ENCODE measurements at regions not wholly inside any gene's neighbourhood (a gene's known extent, or its start where the extent isn't known, plus 50 kb on each side); places are given as distances from the start of the nearest gene placed in this dataset.

- TF ChIP-seq JUND (IDR thresholded peaks at IDR 0.05; ENCODE audit: low read depth), result no peak
- in situ Hi-C loops (cut with HindIII; ENCODE audit: low pct_unique_long_range_greater_than_20kb, low sequenced_read_pairs), result no loop called here
- no peak for DNase-seq (ENCODE audit: low read depth in 1 of 2, low spot score in 1 of 2)
These were observed 801.7 kb upstream of the BRINP3 start for GRCh38 chr1:191279266-191279800.

DNA sequence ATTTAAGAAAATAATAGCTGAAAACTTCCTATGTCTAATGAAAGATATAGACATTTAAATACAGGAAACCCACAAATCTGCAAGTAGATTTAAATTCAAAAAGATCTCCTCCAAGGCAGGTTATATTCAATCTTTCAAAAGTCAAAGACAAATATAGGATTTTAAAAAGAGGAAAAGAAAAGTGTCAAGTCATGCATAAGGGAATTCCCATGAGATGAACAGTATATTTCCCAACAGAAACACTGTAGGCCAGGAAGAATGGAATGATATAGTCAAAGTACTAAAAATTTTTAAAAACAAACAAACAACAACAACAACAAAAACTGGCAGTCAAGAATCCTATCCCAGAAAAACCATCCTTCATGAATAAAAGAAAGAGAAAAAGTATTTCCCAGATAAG lies 806.5 kb upstream of the BRINP3 start:
- in situ Hi-C loops (cut with HindIII; ENCODE audit: low pct_unique_long_range_greater_than_20kb, low sequenced_read_pairs), result no loop called here
- no peak for TF ChIP-seq JUND (IDR thresholded peaks at IDR 0.05; ENCODE audit: low read depth)
- DNase-seq (ENCODE audit: low read depth in 1 of 2, low spot score in 1 of 2), result no peak

GRCh38 chr1:191290441-191290840 lies 812.8 kb upstream of the BRINP3 start:
- DNase-seq (ENCODE audit: low read depth in 1 of 2, low spot score in 1 of 2), result no peak
- no peak for TF ChIP-seq JUND (IDR thresholded peaks at IDR 0.05; ENCODE audit: low read depth)
- in situ Hi-C loops (cut with HindIII; ENCODE audit: low pct_unique_long_range_greater_than_20kb, low sequenced_read_pairs), result no loop called here

GRCh38 chr1:191305370-191305769 lies 827.7 kb upstream of the BRINP3 start:
- in situ Hi-C loops (cut with HindIII; ENCODE audit: low pct_unique_long_range_greater_than_20kb, low sequenced_read_pairs), result no loop called here
- DNase-seq (ENCODE audit: low read depth in 1 of 2, low spot score in 1 of 2), result no peak
- TF ChIP-seq JUND (IDR thresholded peaks at IDR 0.05; ENCODE audit: low read depth), result no peak

DNA sequence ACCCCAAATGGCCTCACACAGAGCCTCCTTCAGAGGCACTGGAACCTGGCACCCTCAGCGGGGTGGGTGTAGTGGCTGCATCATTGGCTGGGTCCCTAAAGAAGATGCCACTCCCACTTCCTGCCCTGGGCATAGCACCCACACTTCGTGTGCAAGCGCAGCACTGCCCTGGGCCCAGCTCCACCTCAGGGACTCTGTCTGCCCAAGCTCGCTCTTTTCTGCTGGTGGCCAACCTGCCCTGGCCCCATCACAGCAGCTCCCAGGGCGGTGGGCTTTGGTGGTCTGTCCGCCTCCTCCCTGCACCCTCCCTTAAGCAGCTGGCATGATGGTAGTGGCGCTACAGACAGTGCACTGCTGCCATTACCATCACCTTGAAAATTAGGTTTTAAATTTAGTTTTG lies 829.3 kb upstream of the BRINP3 start:
- no peak for DNase-seq (ENCODE audit: low read depth in 1 of 2, low spot score in 1 of 2)
- in situ Hi-C loops (cut with HindIII; ENCODE audit: low pct_unique_long_range_greater_than_20kb, low sequenced_read_pairs), result no loop called here
- TF ChIP-seq JUND (IDR thresholded peaks at IDR 0.05; ENCODE audit: low read depth), result no peak

- in situ Hi-C loops (cut with HindIII; ENCODE audit: low pct_unique_long_range_greater_than_20kb, low sequenced_read_pairs), result no loop called here
- DNase-seq (ENCODE audit: low read depth in 1 of 2, low spot score in 1 of 2), result peak in 1 of 2 experiments; percentile 44
- TF ChIP-seq JUND (IDR thresholded peaks at IDR 0.05; ENCODE audit: low read depth), result no peak
These were observed 838.2 kb upstream of the RGS18 start for GRCh38 chr1:191320062-191320461.

DNA sequence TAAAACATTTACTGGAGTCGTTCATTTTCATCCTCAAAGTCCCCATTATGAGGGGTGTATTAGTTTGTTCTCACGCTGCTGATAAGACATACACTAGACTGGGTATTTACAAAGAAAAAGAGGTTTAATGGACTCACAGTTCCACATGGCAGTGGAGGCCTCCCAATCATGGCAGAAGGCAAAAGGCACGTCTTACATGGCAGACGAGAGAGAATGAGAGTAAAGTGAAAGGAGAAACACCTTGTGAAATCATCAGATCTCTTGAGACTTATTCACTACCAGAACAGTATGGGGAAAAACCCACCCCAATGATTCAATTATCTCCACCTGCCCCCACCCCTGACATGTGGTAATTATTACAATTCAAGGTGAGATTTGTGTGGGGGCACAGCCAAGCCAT lies 830.4 kb upstream of the RGS18 start:
- no peak for DNase-seq (ENCODE audit: low read depth in 1 of 2, low spot score in 1 of 2)
- no peak for TF ChIP-seq JUND (IDR thresholded peaks at IDR 0.05; ENCODE audit: low read depth)
- in situ Hi-C loops (cut with HindIII; ENCODE audit: low pct_unique_long_range_greater_than_20kb, low sequenced_read_pairs), result no loop called here

DNA sequence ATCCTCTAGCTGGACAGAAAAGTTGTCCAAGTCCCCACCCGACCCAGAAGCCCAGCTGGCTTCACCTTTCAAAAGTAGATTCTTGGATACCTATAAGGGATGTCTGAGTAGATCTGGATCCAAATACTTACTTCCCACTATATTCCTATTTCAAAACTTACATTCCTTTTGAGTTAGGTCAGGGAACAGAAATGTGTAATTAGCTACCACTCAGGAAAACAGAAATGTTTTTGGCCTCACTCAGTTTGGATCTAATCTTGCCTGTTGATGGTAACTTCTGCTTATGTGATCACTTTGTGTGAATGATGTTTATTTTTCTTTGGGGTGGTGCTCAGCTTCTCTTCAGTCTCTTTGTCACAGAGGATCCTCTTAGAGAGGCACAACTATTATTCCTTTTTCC lies 814.4 kb upstream of the RGS18 start:
- no peak for DNase-seq (ENCODE audit: low read depth in 1 of 2, low spot score in 1 of 2)
- no peak for TF ChIP-seq JUND (IDR thresholded peaks at IDR 0.05; ENCODE audit: low read depth)
- in situ Hi-C loops (cut with HindIII; ENCODE audit: low pct_unique_long_range_greater_than_20kb, low sequenced_read_pairs), result no loop called here

GRCh38 chr1:191346381-191346780 lies 811.9 kb upstream of the RGS18 start:
- DNase-seq (ENCODE audit: low read depth in 1 of 2, low spot score in 1 of 2), result no peak
- in situ Hi-C loops (cut with HindIII; ENCODE audit: low pct_unique_long_range_greater_than_20kb, low sequenced_read_pairs), result no loop called here
- TF ChIP-seq JUND (IDR thresholded peaks at IDR 0.05; ENCODE audit: low read depth), result no peak

DNA sequence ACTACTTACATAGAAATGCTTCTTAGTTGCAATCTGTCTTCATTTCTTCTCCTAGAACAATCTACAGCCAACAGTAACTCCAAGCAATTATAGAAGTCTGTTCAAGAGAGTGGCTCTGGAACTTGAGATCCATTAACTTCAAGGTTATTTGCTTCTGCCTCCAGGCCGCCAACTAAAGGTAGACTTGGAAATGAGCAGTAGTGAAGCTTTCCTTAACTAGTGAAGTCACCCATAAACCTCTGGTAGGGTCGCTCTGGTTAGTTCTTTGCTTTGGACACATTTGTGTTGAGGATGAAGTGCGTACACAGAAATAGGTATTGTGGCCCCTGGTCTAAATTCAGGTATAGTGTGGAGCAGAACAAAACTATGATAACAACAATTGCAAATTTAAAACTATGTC lies 809.9 kb upstream of the RGS18 start:
- in situ Hi-C loops (cut with HindIII; ENCODE audit: low pct_unique_long_range_greater_than_20kb, low sequenced_read_pairs), result no loop called here
- TF ChIP-seq JUND (IDR thresholded peaks at IDR 0.05; ENCODE audit: low read depth), result no peak
- DNase-seq (ENCODE audit: low read depth in 1 of 2, low spot score in 1 of 2), result no peak

DNA sequence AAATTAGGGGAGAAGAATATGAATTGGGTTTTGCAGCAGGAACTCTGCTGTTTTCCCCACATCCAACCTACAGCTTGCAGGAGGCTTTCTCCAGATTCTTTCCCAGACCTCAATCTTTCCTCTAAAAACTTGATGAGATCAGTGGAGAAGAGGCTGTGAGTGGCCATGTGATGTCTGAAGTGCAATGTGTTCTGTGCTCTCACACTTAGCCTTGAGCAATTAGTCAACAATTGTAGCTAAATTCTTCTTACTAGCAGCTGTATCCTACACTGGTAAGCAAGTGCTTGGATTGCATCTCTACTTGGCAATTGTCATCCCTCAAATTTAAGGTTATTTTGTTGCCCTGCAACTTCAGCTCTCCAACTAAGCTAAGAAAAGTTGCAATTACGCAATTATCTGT lies 807.3 kb upstream of the RGS18 start:
- DNase-seq (ENCODE audit: low read depth in 1 of 2, low spot score in 1 of 2), result no peak
- in situ Hi-C loops (cut with HindIII; ENCODE audit: low pct_unique_long_range_greater_than_20kb, low sequenced_read_pairs), result no loop called here
- TF ChIP-seq JUND (IDR thresholded peaks at IDR 0.05; ENCODE audit: low read depth), result no peak

- no peak for TF ChIP-seq JUND (IDR thresholded peaks at IDR 0.05; ENCODE audit: low read depth)
- in situ Hi-C loops (cut with HindIII; ENCODE audit: low pct_unique_long_range_greater_than_20kb, low sequenced_read_pairs), result no loop called here
- no peak for DNase-seq (ENCODE audit: low read depth in 1 of 2, low spot score in 1 of 2)
These were observed 799.5 kb upstream of the RGS18 start for GRCh38 chr1:191358724-191359123.

DNA sequence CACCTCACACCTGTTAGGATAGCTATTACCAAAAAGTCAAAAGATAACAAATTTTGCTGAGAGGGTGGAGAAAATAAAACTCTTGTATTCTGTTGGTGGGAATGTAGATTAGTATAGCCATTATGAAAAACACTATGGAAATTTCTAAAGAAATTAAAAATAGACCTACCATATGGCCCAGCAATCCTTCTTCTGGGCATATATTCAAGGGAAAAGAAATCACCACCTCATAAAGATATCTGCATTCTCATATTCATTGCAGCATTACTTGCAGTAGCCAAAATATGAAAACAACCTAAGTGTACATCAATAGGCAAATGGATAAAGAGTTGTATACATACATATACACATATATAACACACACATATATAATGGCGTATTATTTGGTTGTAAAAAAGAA lies 791.6 kb upstream of the RGS18 start:
- no peak for DNase-seq (ENCODE audit: low read depth in 1 of 2, low spot score in 1 of 2)
- in situ Hi-C loops (cut with HindIII; ENCODE audit: low pct_unique_long_range_greater_than_20kb, low sequenced_read_pairs), result no loop called here
- TF ChIP-seq JUND (IDR thresholded peaks at IDR 0.05; ENCODE audit: low read depth), result no peak

DNA sequence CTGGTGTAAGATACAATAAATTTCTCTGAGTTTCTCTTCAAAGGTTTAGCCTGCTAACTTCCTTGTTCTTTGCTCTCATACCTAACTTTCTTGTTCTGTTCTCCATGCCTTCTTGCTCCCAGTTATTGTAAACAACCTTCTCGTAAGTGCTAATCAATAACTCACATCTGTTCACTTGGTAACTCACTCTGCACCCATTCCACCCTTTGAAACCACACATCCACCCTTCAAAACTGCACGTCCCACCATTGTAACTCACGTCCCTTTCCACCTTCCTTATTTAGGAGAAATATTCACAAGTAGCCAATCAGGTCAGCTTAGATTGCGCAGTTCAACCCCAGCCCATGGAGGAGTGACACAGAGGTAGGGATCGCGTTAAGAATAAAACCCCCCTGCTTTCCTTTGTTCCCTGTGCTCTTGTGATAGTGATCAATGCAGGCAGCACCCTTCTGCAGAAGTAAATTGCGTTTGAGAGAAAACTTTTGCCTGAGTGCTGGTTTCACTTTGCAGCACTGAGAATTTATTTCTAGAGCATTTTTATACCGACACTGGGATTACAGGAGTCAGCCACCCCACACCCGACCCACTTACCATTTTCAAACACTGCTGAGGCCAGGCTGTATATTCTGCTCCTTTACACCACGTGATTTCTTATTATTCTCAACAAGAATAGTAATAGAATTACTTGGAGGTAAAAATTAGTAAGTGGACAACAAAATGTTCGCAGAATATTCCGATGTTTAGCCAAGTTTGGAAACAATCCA lies 789.2 kb upstream of the RGS18 start:
- in situ Hi-C loops (cut with HindIII; ENCODE audit: low pct_unique_long_range_greater_than_20kb, low sequenced_read_pairs), result no loop called here
- TF ChIP-seq JUND (IDR thresholded peaks at IDR 0.05; ENCODE audit: low read depth), result no peak
- DNase-seq (ENCODE audit: low read depth in 1 of 2, low spot score in 1 of 2), result peak in 1 of 2 experiments; percentile 57
